ENCODE measurements at regions not wholly inside any gene's neighbourhood (a gene's known extent, or its start where the extent isn't known, plus 50 kb on each side); places are given as distances from the start of the nearest gene placed in this dataset.

DNA sequence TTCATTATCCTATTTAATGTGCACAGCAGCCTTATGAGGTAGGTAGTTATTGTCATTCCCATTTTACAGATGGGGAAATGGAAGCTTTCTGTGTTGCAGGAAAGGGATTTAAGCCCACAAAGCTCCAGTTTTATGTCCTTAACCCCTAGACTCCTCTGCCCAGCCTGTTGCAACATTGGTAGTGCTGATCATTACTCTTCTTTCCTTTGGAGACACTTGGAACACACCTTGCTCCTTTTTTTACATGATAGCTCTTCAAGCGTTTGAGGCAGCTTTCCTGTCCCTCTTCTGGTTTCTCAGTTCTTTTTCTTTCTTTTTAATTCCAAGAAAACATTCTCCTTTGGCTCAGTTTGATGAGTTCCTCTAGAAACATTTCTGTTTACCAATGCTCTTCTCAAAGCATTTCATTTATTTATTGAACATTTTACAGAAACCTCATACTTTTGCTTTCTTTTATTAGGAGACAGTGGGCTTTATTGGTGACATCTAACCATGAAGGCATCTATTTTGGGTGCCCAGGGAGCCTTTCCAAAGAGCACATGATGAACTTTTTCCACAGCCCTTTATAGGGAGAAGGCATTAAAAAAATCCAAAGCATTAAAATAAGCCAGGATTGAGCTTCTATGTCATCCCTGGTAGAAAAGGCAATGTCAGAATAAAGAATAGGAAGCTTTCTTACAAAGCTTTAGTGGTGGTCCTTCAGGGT, 218.0 kb downstream of the TMEM38B start:
- Histone ChIP-seq H3K27me3 (ENCODE audit: insufficient read depth in 3 of 3, low read length in 2 of 3) (no peaks in the 10 kb centered on the region), H3K27ac (peak overlapping the region; percentile 93), H3K36me3 (ENCODE audit: insufficient read depth in 1 of 2, low read depth in 1 of 2) (no peaks in the 10 kb centered on the region), H3K9me3 (no peaks in the 10 kb centered on the region), H3K4me1 (peaks cover 32% of the 10 kb centered on the region), H3K4me3 (peak overlapping the region; percentile 35)
- ATAC-seq (peak in 3 of 4 donors; percentile 40 to 72 (median 50)), DNase-seq (no peak)
- TF ChIP-seq, protein P1, sequence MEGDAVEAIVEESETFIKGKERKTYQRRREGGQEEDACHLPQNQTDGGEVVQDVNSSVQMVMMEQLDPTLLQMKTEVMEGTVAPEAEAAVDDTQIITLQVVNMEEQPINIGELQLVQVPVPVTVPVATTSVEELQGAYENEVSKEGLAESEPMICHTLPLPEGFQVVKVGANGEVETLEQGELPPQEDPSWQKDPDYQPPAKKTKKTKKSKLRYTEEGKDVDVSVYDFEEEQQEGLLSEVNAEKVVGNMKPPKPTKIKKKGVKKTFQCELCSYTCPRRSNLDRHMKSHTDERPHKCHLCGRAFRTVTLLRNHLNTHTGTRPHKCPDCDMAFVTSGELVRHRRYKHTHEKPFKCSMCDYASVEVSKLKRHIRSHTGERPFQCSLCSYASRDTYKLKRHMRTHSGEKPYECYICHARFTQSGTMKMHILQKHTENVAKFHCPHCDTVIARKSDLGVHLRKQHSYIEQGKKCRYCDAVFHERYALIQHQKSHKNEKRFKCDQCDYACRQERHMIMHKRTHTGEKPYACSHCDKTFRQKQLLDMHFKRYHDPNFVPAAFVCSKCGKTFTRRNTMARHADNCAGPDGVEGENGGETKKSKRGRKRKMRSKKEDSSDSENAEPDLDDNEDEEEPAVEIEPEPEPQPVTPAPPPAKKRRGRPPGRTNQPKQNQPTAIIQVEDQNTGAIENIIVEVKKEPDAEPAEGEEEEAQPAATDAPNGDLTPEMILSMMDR (IDR thresholded peaks at IDR 0.05): no peak
- 24 to 30% (median 30%) methylated on average over 1 of the region's 1 CpG for WGBS, 3 donors
- intact Hi-C loops (cut with DNase I): no loop called here

DNA sequence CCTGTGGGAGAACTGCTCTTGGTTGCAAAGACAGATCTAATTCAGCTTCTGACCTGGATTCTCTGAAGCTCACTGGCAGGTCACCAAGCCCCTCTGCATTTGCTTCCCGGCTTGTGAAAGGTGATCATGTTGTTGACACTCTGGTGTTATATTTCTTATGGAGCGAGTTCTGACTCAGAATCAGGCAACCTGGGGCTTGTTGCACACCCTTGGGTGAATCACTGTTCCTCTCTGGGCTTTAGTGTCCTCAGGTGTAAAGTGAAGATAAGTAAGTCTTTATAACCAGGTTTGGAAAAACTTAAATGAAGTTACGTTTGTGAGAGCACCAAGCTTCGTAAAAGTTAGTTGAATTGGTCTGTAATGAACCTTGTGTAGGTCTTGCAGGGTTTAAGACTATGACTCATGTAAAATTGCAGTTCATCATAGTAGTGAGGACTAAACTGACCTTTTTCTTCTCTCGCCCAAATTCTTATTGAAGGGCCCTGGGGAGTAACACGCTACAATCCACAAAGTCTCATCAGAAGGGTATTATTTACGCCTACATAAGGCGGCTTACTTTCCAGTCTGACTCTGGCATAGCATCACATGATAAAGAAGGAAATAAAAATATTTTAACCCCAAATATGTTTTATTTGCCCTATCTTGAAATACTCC, 218.6 kb downstream of the TMEM38B start:
- Histone ChIP-seq H3K9me3 (no peaks in the 10 kb centered on the region), H3K27me3 (ENCODE audit: insufficient read depth in 3 of 3, low read length in 2 of 3) (no peaks in the 10 kb centered on the region), H3K36me3 (ENCODE audit: insufficient read depth in 1 of 2, low read depth in 1 of 2) (no peaks in the 10 kb centered on the region), H3K4me1 (peaks cover 32% of the 10 kb centered on the region), H3K4me3 (peak overlapping the region; percentile 35), H3K27ac (peak overlapping the region; percentile 93)
- DNase-seq (peak; percentile 63 to 86), ATAC-seq (peak; percentile 97 to 98 (median 98))
- WGBS, 3 donors: 28 to 48% (median 45%) methylated on average over 8 of the region's 8 CpGs
- TF ChIP-seq, protein P1 (IDR thresholded peaks at IDR 0.05): no peak
- intact Hi-C loops (cut with DNase I): no loop called here

DNA sequence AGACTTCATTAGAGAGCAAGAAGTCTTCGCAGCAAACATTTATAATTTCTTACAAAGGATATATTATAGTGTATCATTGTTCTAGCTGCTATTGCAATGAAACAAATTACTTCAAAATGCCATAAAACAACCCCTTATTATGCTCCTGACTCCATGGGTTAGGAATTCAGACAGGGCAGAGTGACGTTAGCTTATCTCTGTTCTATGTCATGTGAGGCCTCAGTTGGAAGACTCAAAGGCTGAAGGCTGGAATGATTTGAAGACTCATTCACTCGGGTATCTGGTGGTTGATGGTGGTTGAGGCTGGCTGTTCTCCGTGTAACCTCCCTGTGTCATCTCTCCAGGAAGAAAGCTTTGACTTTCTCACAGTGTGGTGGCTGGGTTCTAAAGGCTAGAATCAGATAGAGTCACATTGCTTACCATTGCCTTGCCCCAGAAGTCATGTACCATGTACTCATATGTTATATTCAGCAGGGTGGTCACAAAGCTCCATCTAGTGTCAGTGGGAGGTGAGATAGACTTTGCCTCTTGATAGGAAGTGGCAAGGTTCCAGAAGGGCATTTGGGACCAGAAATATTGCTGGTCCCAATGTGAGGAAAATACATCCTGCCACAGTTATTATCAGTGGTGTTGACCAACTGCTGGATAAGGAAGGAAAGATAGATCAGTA, 226.9 kb downstream of the TMEM38B start:
- Histone ChIP-seq H3K9me3 (no peaks in the 10 kb centered on the region), H3K36me3 (ENCODE audit: insufficient read depth in 1 of 2, low read depth in 1 of 2) (no peaks in the 10 kb centered on the region), H3K4me3 (no peak overlapping the region), H3K27ac (no peak overlapping the region), H3K4me1 (no peaks in the 10 kb centered on the region), H3K27me3 (ENCODE audit: insufficient read depth in 3 of 3, low read length in 2 of 3) (no peaks in the 10 kb centered on the region)
- DNase-seq (no peak), ATAC-seq (peak in 3 of 4 donors; percentile 67 to 81 (median 73))
- intact Hi-C loops (cut with DNase I): no loop called here
- TF ChIP-seq, protein P1 (IDR thresholded peaks at IDR 0.05): peak; percentile 20
- WGBS, 3 donors: 58 to 65% (median 60%) methylated on average over 4 of the region's 4 CpGs

DNA sequence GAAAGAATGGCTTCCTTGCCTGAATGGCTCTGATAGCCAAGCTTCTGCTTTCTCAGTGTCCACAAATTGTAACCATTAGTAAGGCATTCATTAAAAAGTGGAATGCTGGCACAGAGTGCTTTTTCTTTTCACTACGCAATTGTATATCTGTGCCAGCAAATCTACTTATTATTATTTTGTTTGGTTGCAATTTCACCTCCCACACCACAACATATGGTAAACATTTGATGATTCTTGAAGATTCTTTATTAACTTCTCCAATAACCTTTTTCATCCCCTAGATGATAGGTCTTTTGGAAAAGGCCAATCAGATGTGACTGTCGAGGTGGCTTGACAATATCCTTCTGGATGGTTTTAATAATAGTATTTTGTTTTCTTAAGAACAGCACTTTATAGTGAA, 234.1 kb downstream of the TMEM38B start:
- Histone ChIP-seq H3K4me1 (no peaks in the 10 kb centered on the region), H3K27me3 (ENCODE audit: insufficient read depth in 3 of 3, low read length in 2 of 3) (no peaks in the 10 kb centered on the region), H3K9me3 (no peaks in the 10 kb centered on the region), H3K27ac (no peak overlapping the region), H3K36me3 (ENCODE audit: insufficient read depth in 1 of 2, low read depth in 1 of 2) (no peaks in the 10 kb centered on the region), H3K4me3 (no peak overlapping the region)
- 85 to 89% (median 88%) methylated on average over 2 of the region's 2 CpGs for WGBS, 3 donors
- intact Hi-C loops (cut with DNase I): no loop called here
- DNase-seq (no peak), ATAC-seq (no peak)
- TF ChIP-seq, protein P1 (IDR thresholded peaks at IDR 0.05): no peak

All from psoas muscle (tissue), 7 donors.